Mesendoderm (in vitro differentiated cells): ENCODE measurements at regions not wholly inside any gene's neighbourhood (a gene's known extent, or its start where the extent isn't known, plus 50 kb on each side); places are given as distances from the start of the nearest gene placed in this dataset.

Source experiments
- DNase-seq: peaks from one replicate; pipeline ENCODE4 v3.0.0; 2013
- H2AK5ac ChIP-seq: 2 replicates; pipeline ENCODE4 v1.6.1; 2013; ENCODE audit warnings: low read length, inconsistent platforms
- H2BK120ac ChIP-seq: 2 replicates; pipeline ENCODE4 v1.6.1; 2013; ENCODE audit warnings: low read depth, mild to moderate bottlenecking, low read length, moderate library complexity, mixed read lengths
- H2BK15ac ChIP-seq: replicated peaks from 2 replicates; pipeline ENCODE4 v1.6.1; 2013; ENCODE audit warnings: low read depth, mild to moderate bottlenecking, moderate library complexity
- H2BK5ac ChIP-seq: 2 replicates; pipeline ENCODE4 v1.6.1; 2013; ENCODE audit warnings: low read length, inconsistent platforms
- H3K18ac ChIP-seq: 2 replicates; pipeline ENCODE4 v1.6.1; 2013; ENCODE audit warnings: mild to moderate bottlenecking, low read length, mixed read lengths
- H3K23ac ChIP-seq: one replicate; pipeline ENCODE4 v1.6.1; 2013; ENCODE audit warnings: low read length
- H3K27ac ChIP-seq: 2 replicates; pipeline ENCODE4 v1.5.1; 2013; ENCODE audit warnings: low read depth, mild to moderate bottlenecking, inconsistent platforms, low read length, moderate library complexity
- H3K27me3 ChIP-seq: 2 replicates; pipeline ENCODE4 v1.6.1; 2013; ENCODE audit warnings: low read length, control low read depth, mild to moderate bottlenecking, inconsistent platforms; ENCODE audit not compliant: insufficient read depth, poor library complexity
- H3K36me3 ChIP-seq: 2 replicates; pipeline ENCODE4 v1.6.1; 2013; ENCODE audit warnings: low read length, inconsistent platforms; ENCODE audit not compliant: control insufficient read depth, insufficient read depth
- H3K4ac ChIP-seq: one replicate; pipeline ENCODE4 v1.6.1; 2013; ENCODE audit warnings: low read depth, mild to moderate bottlenecking, low read length, moderate library complexity
- H3K4me1 ChIP-seq: 2 replicates; pipeline ENCODE4 v1.6.1; 2013; ENCODE audit warnings: low read depth, low read length, inconsistent platforms; ENCODE audit not compliant: control insufficient read depth
- H3K4me2 ChIP-seq: 2 replicates; pipeline ENCODE4 v1.6.1; 2013; ENCODE audit warnings: low read length
- H3K4me3 ChIP-seq: 2 replicates; pipeline ENCODE4 v1.5.1; 2013; ENCODE audit warnings: mild to moderate bottlenecking, low read length
- H3K56ac ChIP-seq: one replicate; pipeline ENCODE4 v1.6.1; 2013; ENCODE audit warnings: low read length
- H3K79me1 ChIP-seq: 2 replicates; pipeline ENCODE4 v1.6.1; 2013; ENCODE audit warnings: low read length, inconsistent platforms
- H3K79me2 ChIP-seq: 2 replicates; pipeline ENCODE4 v1.6.1; 2013; ENCODE audit warnings: mild to moderate bottlenecking, low read length; ENCODE audit not compliant: control insufficient read depth, insufficient read depth
- H3K9ac ChIP-seq: 2 replicates; pipeline ENCODE4 v1.6.1; 2013; ENCODE audit warnings: low read length, inconsistent platforms
- H4K5ac ChIP-seq: one replicate; pipeline ENCODE4 v1.6.1; 2013; ENCODE audit warnings: low read length
- H4K8ac ChIP-seq: one replicate; pipeline ENCODE4 v1.6.1; 2013; ENCODE audit warnings: low read depth, mild to moderate bottlenecking, control low read depth, low read length, moderate library complexity
- WGBS: extraction: QIAGEN DNeasy Blood & Tissue Kit; methylation state at CpG from one replicate; pipeline ENCODE4 v1.1.7; 2013; ENCODE audit warnings: low lambda C conversion rate, missing lambda C conversion rate; ENCODE audit not compliant: insufficient coverage; ENCODE audit errors: extremely low coverage; 5-methylcytosine and 5-hydroxymethylcytosine counted together

- WGBS = no CpG with 5 or more reads among the region's 5 CpGs
- no peak overlapping the region for H3K18ac ChIP-seq
- H3K27ac ChIP-seq = no peak overlapping the region
- H3K4me2 ChIP-seq = no peak overlapping the region
- H2BK15ac ChIP-seq = no peak overlapping the region
- H3K4ac ChIP-seq = no peak overlapping the region
- H3K56ac ChIP-seq = no peak overlapping the region
- H4K8ac ChIP-seq = no peak overlapping the region
- no peak overlapping the region for H3K9ac ChIP-seq
- H3K79me1 ChIP-seq = no peaks in the 10 kb centered on the region
- no peak overlapping the region for H2AK5ac ChIP-seq
- no peak for DNase-seq
- H4K5ac ChIP-seq = no peak overlapping the region
- H2BK120ac ChIP-seq = no peak overlapping the region
- no peaks in the 10 kb centered on the region for H3K79me2 ChIP-seq
- H3K36me3 ChIP-seq = no peaks in the 10 kb centered on the region
- H3K4me3 ChIP-seq = no peak overlapping the region
- H3K4me1 ChIP-seq = no peaks in the 10 kb centered on the region
- no peaks in the 10 kb centered on the region for H3K27me3 ChIP-seq
- H2BK5ac ChIP-seq = no peak overlapping the region
- no peak overlapping the region for H3K23ac ChIP-seq
Observed at GRCh38 chr2:226312155-226312554, 487.5 kb downstream of the IRS1 start.

- H3K4me1 ChIP-seq = no peaks in the 10 kb centered on the region
Observed at GRCh38 chr2:226310146-226310545, 489.5 kb downstream of the IRS1 start.

GRCh38 chr2:226308986-226309385, 490.6 kb downstream of the IRS1 start:
- Histone ChIP-seq H4K5ac (no peak overlapping the region), H3K56ac (no peak overlapping the region), H2BK5ac (no peak overlapping the region), H2BK15ac (no peak overlapping the region), H3K4me1 (no peaks in the 10 kb centered on the region), H3K4me2 (no peak overlapping the region), H3K79me1 (no peaks in the 10 kb centered on the region), H3K9ac (no peak overlapping the region), H3K27me3 (no peaks in the 10 kb centered on the region), H3K18ac (no peak overlapping the region), H3K4me3 (no peak overlapping the region), H2BK120ac (no peak overlapping the region), H3K27ac (no peak overlapping the region), H3K36me3 (no peaks in the 10 kb centered on the region), H3K4ac (no peak overlapping the region), H3K79me2 (no peaks in the 10 kb centered on the region), H4K8ac (no peak overlapping the region), H3K23ac (no peak overlapping the region), H2AK5ac (no peak overlapping the region)
- DNase-seq = no peak
- WGBS = no CpG with 5 or more reads among the region's 2 CpGs

More at GRCh38 chr2:226310146-226310545, 489.5 kb downstream of the IRS1 start:
- Histone ChIP-seq H3K79me1 (no peaks in the 10 kb centered on the region), H2BK5ac (no peak overlapping the region), H3K36me3 (no peaks in the 10 kb centered on the region), H3K4me2 (no peak overlapping the region), H3K4ac (no peak overlapping the region), H3K27ac (no peak overlapping the region), H3K79me2 (no peaks in the 10 kb centered on the region), H2AK5ac (no peak overlapping the region), H3K18ac (no peak overlapping the region), H3K23ac (no peak overlapping the region), H3K9ac (no peak overlapping the region), H4K8ac (no peak overlapping the region), H2BK120ac (no peak overlapping the region), H4K5ac (no peak overlapping the region), H3K56ac (no peak overlapping the region), H3K4me3 (no peak overlapping the region), H2BK15ac (no peak overlapping the region), H3K27me3 (no peaks in the 10 kb centered on the region)
- no CpG with 5 or more reads among the region's 6 CpGs for WGBS
- no peak for DNase-seq

DNA sequence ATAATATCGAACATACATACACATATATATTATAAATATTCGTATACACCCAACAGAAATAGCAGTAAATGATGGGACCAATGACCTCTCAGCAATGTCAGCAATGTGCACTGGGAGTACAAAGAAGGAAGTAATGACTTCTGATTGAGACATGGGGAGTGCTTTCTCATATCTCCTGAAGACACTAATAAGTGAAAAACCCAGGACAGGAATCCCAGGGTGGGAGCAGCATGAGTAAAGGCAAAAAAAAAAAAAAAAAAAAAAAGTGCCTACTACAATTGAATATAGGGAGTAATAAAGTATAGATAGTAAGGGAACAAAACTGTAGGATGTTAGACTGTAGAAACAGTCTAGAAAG, 491.3 kb downstream of the IRS1 start:
- no peak overlapping the region for H3K4me2 ChIP-seq
- H3K4ac ChIP-seq = no peak overlapping the region
- H3K9ac ChIP-seq = no peak overlapping the region
- H3K27me3 ChIP-seq = no peaks in the 10 kb centered on the region
- no peaks in the 10 kb centered on the region for H3K79me2 ChIP-seq
- WGBS = 100% methylated on average over 2 of the region's 2 CpGs
- no peak overlapping the region for H3K23ac ChIP-seq
- H2AK5ac ChIP-seq = no peak overlapping the region
- no peak overlapping the region for H4K8ac ChIP-seq
- no peak overlapping the region for H2BK15ac ChIP-seq
- H3K56ac ChIP-seq = no peak overlapping the region
- no peak overlapping the region for H4K5ac ChIP-seq
- H3K79me1 ChIP-seq = no peaks in the 10 kb centered on the region
- no peak overlapping the region for H3K18ac ChIP-seq
- no peak overlapping the region for H3K27ac ChIP-seq
- H3K36me3 ChIP-seq = no peaks in the 10 kb centered on the region
- H3K4me3 ChIP-seq = no peak overlapping the region
- no peak overlapping the region for H2BK120ac ChIP-seq
- no peak overlapping the region for H2BK5ac ChIP-seq
- DNase-seq = no peak
- H3K4me1 ChIP-seq = no peaks in the 10 kb centered on the region

GRCh38 chr2:226307487-226308322, 491.9 kb downstream of the IRS1 start:
- Histone ChIP-seq H3K79me2 (no peaks in the 10 kb centered on the region), H3K23ac (no peak overlapping the region), H3K4ac (no peak overlapping the region), H2BK120ac (no peak overlapping the region), H3K27me3 (no peaks in the 10 kb centered on the region), H2AK5ac (no peak overlapping the region), H3K79me1 (no peaks in the 10 kb centered on the region), H3K4me1 (no peaks in the 10 kb centered on the region), H4K5ac (no peak overlapping the region), H2BK5ac (no peak overlapping the region), H3K27ac (no peak overlapping the region), H3K4me2 (no peak overlapping the region), H3K36me3 (no peaks in the 10 kb centered on the region), H3K18ac (no peak overlapping the region), H2BK15ac (no peak overlapping the region), H3K4me3 (no peak overlapping the region), H3K56ac (no peak overlapping the region), H4K8ac (no peak overlapping the region), H3K9ac (no peak overlapping the region)
- DNase-seq = no peak
- no CpG with 5 or more reads among the region's 4 CpGs for WGBS

DNA sequence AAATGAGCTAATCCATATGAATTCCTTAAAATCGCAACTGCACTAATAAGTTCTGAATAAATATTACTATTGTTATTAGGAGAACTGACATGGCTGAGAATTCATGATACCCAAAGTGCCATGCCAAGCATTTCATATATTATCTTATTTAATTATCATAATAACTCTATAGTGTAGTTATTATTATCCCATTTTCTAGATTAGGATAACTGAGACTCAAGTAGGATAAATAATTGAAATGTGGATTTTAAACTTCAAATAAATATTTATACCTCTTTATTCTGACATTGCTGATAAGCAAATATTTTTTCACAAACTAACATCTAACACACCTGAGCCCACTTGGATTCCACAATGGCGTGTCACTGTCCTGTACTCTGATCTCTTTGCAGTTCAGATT, 492.7 kb downstream of the IRS1 start:
- Histone ChIP-seq H3K4me2 (no peak overlapping the region), H3K4me3 (no peak overlapping the region), H3K4ac (no peak overlapping the region), H3K79me1 (no peaks in the 10 kb centered on the region), H3K27ac (no peak overlapping the region), H2BK5ac (no peak overlapping the region), H2BK120ac (no peak overlapping the region), H3K79me2 (no peaks in the 10 kb centered on the region), H3K27me3 (no peaks in the 10 kb centered on the region), H3K18ac (no peak overlapping the region), H2AK5ac (no peak overlapping the region), H3K36me3 (no peaks in the 10 kb centered on the region), H2BK15ac (no peak overlapping the region), H3K23ac (no peak overlapping the region), H3K4me1 (no peaks in the 10 kb centered on the region), H4K5ac (no peak overlapping the region), H4K8ac (no peak overlapping the region), H3K56ac (no peak overlapping the region), H3K9ac (no peak overlapping the region)
- no peak for DNase-seq
- no CpG with 5 or more reads among the region's 2 CpGs for WGBS
